Spleen (tissue), 11 donors: ENCODE measurements at regions not wholly inside any gene's neighbourhood (a gene's known extent, or its start where the extent isn't known, plus 50 kb on each side); places are given as distances from the start of the nearest gene placed in this dataset.

Experiments
- DNase-seq: peaks from one replicate; pipeline ENCODE4 v3.0.0-alpha.2; 2020
- H3K27ac ChIP-seq, 8 donors: fragments of 200-600 bp; sonication (generic) in 7 of 8; 1 replicate in 4 of 8; 2 replicates in 4 of 8; pipeline versions ENCODE4 v1.5.0 to v1.8.0; 2016 to 2021; ENCODE audit warnings: inconsistent platforms in 4 of 8, mild to moderate bottlenecking in 4 of 8, moderate library complexity in 1 of 8
- H3K27me3 ChIP-seq, 7 donors: fragments of 200-600 bp; sonication (generic) in 6 of 7; replicated peaks in 1 of 7; 1 replicate in 4 of 7; 2 replicates in 3 of 7; pipeline versions ENCODE4 v1.5.0 to v1.8.0; 2016 to 2021; ENCODE audit warnings: inconsistent platforms in 3 of 7, mild to moderate bottlenecking in 1 of 7
- H3K36me3 ChIP-seq, 6 donors: fragments of 200-600 bp; sonication (generic) in 5 of 6; 1 replicate in 4 of 6; 2 replicates in 2 of 6; pipeline versions ENCODE4 v1.5.0 to v1.8.0; 2016 to 2021; ENCODE audit warnings: inconsistent platforms in 2 of 6
- H3K4me1 ChIP-seq, 6 donors: fragments of 200-600 bp; sonication (generic) in 5 of 6; 1 replicate in 3 of 6; 2 replicates in 3 of 6; pipeline versions ENCODE4 v1.5.0 to v1.8.0; 2016 to 2021; ENCODE audit warnings: inconsistent platforms in 3 of 6
- H3K4me3 ChIP-seq, 8 donors: fragments of 200-600 bp; sonication (generic) in 7 of 8; 1 replicate in 4 of 8; 2 replicates in 4 of 8; pipeline versions ENCODE4 v1.5.0 to v1.8.0; 2016 to 2021; ENCODE audit warnings: inconsistent platforms in 4 of 8, mild to moderate bottlenecking in 4 of 8, moderate library complexity in 2 of 8
- H3K9me3 ChIP-seq, 8 donors: fragments of 200-600 bp; sonication (generic) in 7 of 8; 1 replicate in 4 of 8; 2 replicates in 4 of 8; pipeline versions ENCODE4 v1.5.0 to v1.8.0; 2016 to 2021; ENCODE audit warnings: inconsistent platforms in 4 of 8
- CTCF ChIP-seq, 11 experiments: fragments of 200-600 bp in 7 of 11; fragments of 450-650 bp in 4 of 11; sonication (generic) in 4 of 11; IDR thresholded peaks in 8 of 11; conservative IDR thresholded peaks in 3 of 11; 1 replicate in 7 of 11; 2 replicates in 4 of 11; pipeline versions ENCODE4 v1.4.0 to v1.8.0; 2016 to 2021; ENCODE audit warnings: antibody characterized with exemption in 11 of 11, inconsistent platforms in 4 of 11, mild to moderate bottlenecking in 1 of 11
- POLR2A ChIP-seq, 3 donors: fragments of 450-650 bp; IDR thresholded peaks; one replicate each; pipeline ENCODE4 v1.5.1; 2017; ENCODE audit warnings: antibody characterized with exemption in 3 of 3, mild to moderate bottlenecking in 1 of 3
- POLR2AphosphoS5 ChIP-seq, 3 donors: sonication (generic); formaldehyde crosslinking; IDR thresholded peaks; one replicate each; pipeline ENCODE4 v1.5.1; 2017; ENCODE audit warnings: antibody characterized with exemption in 3 of 3
- WGBS, 5 donors: extraction: QIAGEN DNeasy Blood & Tissue Kit in 3 of 5; methylation state at CpG; one replicate each; pipeline versions ENCODE4 v1.1.5 to v1.1.7; 2013 to 2018; 5-methylcytosine and 5-hydroxymethylcytosine counted together
- intact Hi-C: fragments of 100-400 bp; cut with DNase I; formaldehyde crosslinking; loops from one replicate; pipeline ENCODE4 v1.15.0; 2023; ENCODE audit warnings: low total_unique reads
- donor health status: healthy with polysubstance abuse.
- donor health status: DM: no; HTN: no; CAD: no; lungs with moderate emphysema.
- donor health status: DM: no; HTN: no; CAD: no.
- donor health status: Bipolar disorder and iron deficiency.
- donor health status: healthy.
- donor health status: DM: no; HTN: no; CAD: no.
- donor health status: DM: yes; HTN: yes; CAD: no.

GRCh38 chr9:107625383-107625984 lies 135.9 kb upstream of the KLF4 start:
- Histone ChIP-seq H3K4me3 (no peak overlapping the region), H3K36me3 (no peaks in the 10 kb centered on the region), H3K27me3 (no peaks in the 10 kb centered on the region), H3K9me3 (no peaks in the 10 kb centered on the region), H3K27ac (no peak overlapping the region), H3K4me1 (no peaks in the 10 kb centered on the region)
- WGBS, 5 donors, result 88 to 96% (median 94%) methylated on average over 7 of the region's 7 CpGs
- intact Hi-C loops, result no loop called here
- peak; percentile 24 for DNase-seq
- no peak for TF ChIP-seq POLR2A (IDR thresholded peaks at IDR 0.05)
- TF ChIP-seq POLR2AphosphoS5 (IDR thresholded peaks at IDR 0.05), result no peak
- no peak for TF ChIP-seq CTCF (IDR thresholded peaks at IDR 0.05 in 8 of 11, conservative IDR thresholded peaks at IDR 0.05 in 3 of 11)

- no peak for DNase-seq
- no peaks in the 10 kb centered on the region for H3K9me3 ChIP-seq
- no peak overlapping the region for H3K4me3 ChIP-seq
- no peaks in the 10 kb centered on the region for H3K36me3 ChIP-seq
- 89 to 96% (median 93%) methylated on average over 15 of the region's 15 CpGs for WGBS, 5 donors
- no peak for TF ChIP-seq POLR2A (IDR thresholded peaks at IDR 0.05)
- no peak for TF ChIP-seq POLR2AphosphoS5 (IDR thresholded peaks at IDR 0.05)
- TF ChIP-seq CTCF (IDR thresholded peaks at IDR 0.05 in 8 of 11, conservative IDR thresholded peaks at IDR 0.05 in 3 of 11), result no peak
- no peaks in the 10 kb centered on the region for H3K4me1 ChIP-seq
- no peak overlapping the region for H3K27ac ChIP-seq
- intact Hi-C loops, result no loop called here
- no peaks in the 10 kb centered on the region for H3K27me3 ChIP-seq
These were observed 134.8 kb upstream of the KLF4 start for GRCh38 chr9:107624234-107624948.

- WGBS, 5 donors, result 72 to 87% (median 73%) methylated on average over 4 of the region's 4 CpGs
- Histone ChIP-seq H3K4me1 (no peaks in the 10 kb centered on the region), H3K4me3 (no peak overlapping the region), H3K27ac (peak overlapping the region in 4 of 8 donors; percentile 44 to 59 (median 50)), H3K36me3 (no peaks in the 10 kb centered on the region), H3K27me3 (no peaks in the 10 kb centered on the region), H3K9me3 (no peaks in the 10 kb centered on the region)
- TF ChIP-seq POLR2A (IDR thresholded peaks at IDR 0.05) (no peak), CTCF (IDR thresholded peaks at IDR 0.05 in 8 of 11, conservative IDR thresholded peaks at IDR 0.05 in 3 of 11) (no peak), POLR2AphosphoS5 (IDR thresholded peaks at IDR 0.05) (no peak)
- intact Hi-C loops, result no loop called here
- no peak for DNase-seq
These were observed 131.9 kb upstream of the KLF4 start for GRCh38 chr9:107621436-107621835.

GRCh38 chr9:107620801-107621200 lies 131.2 kb upstream of the KLF4 start:
- no peaks in the 10 kb centered on the region for H3K9me3 ChIP-seq
- H3K27me3 ChIP-seq, result no peaks in the 10 kb centered on the region
- peak; percentile 57 to 77 (median 65) for TF ChIP-seq POLR2AphosphoS5 (IDR thresholded peaks at IDR 0.05)
- TF ChIP-seq POLR2A (IDR thresholded peaks at IDR 0.05), result no peak
- 50 to 61% (median 55%) methylated on average over 7 of the region's 7 CpGs for WGBS, 5 donors
- peaks cover 0 to 1% (median 0%) of the 10 kb centered on the region in 6 donors for H3K4me1 ChIP-seq
- no peak for DNase-seq
- intact Hi-C loops, result no loop called here
- H3K27ac ChIP-seq, result peak overlapping the region in 5 of 8 donors; percentile 42 to 59 (median 49)
- no peaks in the 10 kb centered on the region for H3K36me3 ChIP-seq
- H3K4me3 ChIP-seq, result no peak overlapping the region
